Amniotic stem cell (primary cell): ENCODE measurements at regions not wholly inside any gene's neighbourhood (a gene's known extent, or its start where the extent isn't known, plus 50 kb on each side); places are given as distances from the start of the nearest gene placed in this dataset.
"Not testable (repeated sequence)": the region's sequence is repeated elsewhere in the genome, so short reads cannot be mapped to it uniquely, and the experiment has no call there.

ENCODE experiments used
- DNase-seq: peaks from one replicate; lab custom pipeline; 2025; lab: John Stamatoyannopoulos, UW

GRCh38 chr17:5864741-5865657 lies 205.2 kb upstream of the WSCD1 start:
- no peak for DNase-seq

- no peak for DNase-seq
Measured at GRCh38 chr17:5866978-5867377, 203.2 kb upstream of the WSCD1 start.

- no peak for DNase-seq
Measured at GRCh38 chr17:5869041-5869745, 201.0 kb upstream of the WSCD1 start.

GRCh38 chr17:5870231-5870953 lies 199.8 kb upstream of the WSCD1 start:
- no peak for DNase-seq

- DNase-seq = no peak
Measured at GRCh38 chr17:5871666-5872065, 198.5 kb upstream of the WSCD1 start.

GRCh38 chr17:5872831-5873230 lies 197.3 kb upstream of the WSCD1 start:
- DNase-seq = no peak

GRCh38 chr17:5873781-5874180 lies 196.4 kb upstream of the WSCD1 start:
- no peak for DNase-seq

GRCh38 chr17:5874486-5874885 lies 195.7 kb upstream of the WSCD1 start:
- DNase-seq = no peak

- no peak for DNase-seq
Measured at GRCh38 chr17:5877366-5877765, 192.8 kb upstream of the WSCD1 start.

GRCh38 chr17:5877948-5878347 lies 192.2 kb upstream of the WSCD1 start:
- DNase-seq = no peak

- DNase-seq = no peak
Measured at GRCh38 chr17:5881849-5882248, 188.3 kb upstream of the WSCD1 start.

GRCh38 chr17:5883775-5884665 lies 186.2 kb upstream of the WSCD1 start:
- no peak for DNase-seq

GRCh38 chr17:5885336-5885735 lies 184.8 kb upstream of the WSCD1 start:
- DNase-seq = no peak

- no peak for DNase-seq
Measured at GRCh38 chr17:5888811-5889210, 181.4 kb upstream of the WSCD1 start.

- no peak for DNase-seq
Measured at GRCh38 chr17:5892921-5893675, 177.1 kb upstream of the WSCD1 start.

- DNase-seq = no peak
Measured at GRCh38 chr17:5893741-5894140, 176.4 kb upstream of the WSCD1 start.

GRCh38 chr17:5895276-5895675 lies 174.9 kb upstream of the WSCD1 start:
- DNase-seq = no peak

GRCh38 chr17:5896215-5896614 lies 174.0 kb upstream of the WSCD1 start:
- no peak for DNase-seq

- DNase-seq = no peak
Measured at GRCh38 chr17:5897275-5897911, 172.8 kb upstream of the WSCD1 start.

GRCh38 chr17:5897981-5898380 lies 172.2 kb upstream of the WSCD1 start:
- DNase-seq = not testable (repeated sequence)
